Nephron (organoid): ENCODE measurements at regions not wholly inside any gene's neighbourhood (a gene's known extent, or its start where the extent isn't known, plus 50 kb on each side); places are given as distances from the start of the nearest gene placed in this dataset.

Experiments
- H3K27ac Mint-ChIP-seq, 3 experiments: 2 replicates each; pipeline ENCODE4 v1.8.0; 2020; ENCODE audit warnings: mixed read lengths in 3 of 3, mild to moderate bottlenecking in 2 of 3, moderate library complexity in 1 of 3
- H3K27me3 Mint-ChIP-seq: 2 replicates; pipeline ENCODE4 v1.8.0; 2021; ENCODE audit warnings: low read depth, mild to moderate bottlenecking, moderate library complexity, mixed read lengths
- H3K36me3 Mint-ChIP-seq: 2 replicates; pipeline ENCODE4 v1.8.0; 2020; ENCODE audit warnings: low read depth, mixed read lengths
- H3K4me1 Mint-ChIP-seq: 2 replicates; pipeline ENCODE4 v1.8.0; 2020; ENCODE audit warnings: mixed read lengths
- H3K4me3 Mint-ChIP-seq, 3 experiments: 2 replicates each; pipeline ENCODE4 v1.8.0; 2020; ENCODE audit warnings: mild to moderate bottlenecking in 3 of 3, mixed read lengths in 3 of 3, moderate library complexity in 2 of 3
- H3K9me3 Mint-ChIP-seq: 2 replicates; pipeline ENCODE4 v1.8.0; 2020; ENCODE audit warnings: mixed read lengths
- CTCF ChIP-seq, 3 experiments: fragments of 200-600 bp; sonication (generic); IDR thresholded peaks; one replicate each; pipeline ENCODE4 v1.5.0; 2021; ENCODE audit warnings: antibody characterized with exemption in 3 of 3; ENCODE audit not compliant: unreplicated experiment in 3 of 3

GRCh38 chr4:173866322-173867026, 336.4 kb upstream of the HAND2 start:
- H3K4me1 Mint-ChIP-seq = no peaks in the 10 kb centered on the region
- TF ChIP-seq CTCF (IDR thresholded peaks at IDR 0.05; ENCODE audit: unreplicated experiment in 3 of 3) = no peak
- peaks cover 15% of the 10 kb centered on the region for H3K9me3 Mint-ChIP-seq
- H3K4me3 Mint-ChIP-seq = no peak overlapping the region
- peaks cover 3% of the 10 kb centered on the region for H3K36me3 Mint-ChIP-seq
- no peak overlapping the region for H3K27ac Mint-ChIP-seq
- no peaks in the 10 kb centered on the region for H3K27me3 Mint-ChIP-seq

- Mint-ChIP-seq H3K27ac (no peak overlapping the region), H3K36me3 (peaks cover 3% of the 10 kb centered on the region), H3K27me3 (no peaks in the 10 kb centered on the region), H3K4me3 (no peak overlapping the region), H3K4me1 (no peaks in the 10 kb centered on the region), H3K9me3 (peaks cover 22% of the 10 kb centered on the region)
- TF ChIP-seq CTCF (IDR thresholded peaks at IDR 0.05; ENCODE audit: unreplicated experiment in 3 of 3) = no peak
Measured at GRCh38 chr4:173862754-173863153, 332.7 kb upstream of the HAND2 start.

- no peak overlapping the region for H3K4me3 Mint-ChIP-seq
- H3K27ac Mint-ChIP-seq = no peak overlapping the region
- H3K9me3 Mint-ChIP-seq = peaks cover 22% of the 10 kb centered on the region
- no peaks in the 10 kb centered on the region for H3K27me3 Mint-ChIP-seq
- no peak for TF ChIP-seq CTCF (IDR thresholded peaks at IDR 0.05; ENCODE audit: unreplicated experiment in 3 of 3)
- peaks cover 3% of the 10 kb centered on the region for H3K36me3 Mint-ChIP-seq
- H3K4me1 Mint-ChIP-seq = no peaks in the 10 kb centered on the region
Measured at GRCh38 chr4:173860094-173860493, 330.1 kb upstream of the HAND2 start.

GRCh38 chr4:173859091-173859713, 329.2 kb upstream of the HAND2 start:
- Mint-ChIP-seq H3K4me1 (no peaks in the 10 kb centered on the region), H3K27me3 (no peaks in the 10 kb centered on the region), H3K4me3 (no peak overlapping the region), H3K27ac (no peak overlapping the region), H3K36me3 (no peaks in the 10 kb centered on the region), H3K9me3 (peaks cover 15% of the 10 kb centered on the region)
- TF ChIP-seq CTCF (IDR thresholded peaks at IDR 0.05; ENCODE audit: unreplicated experiment in 3 of 3) = no peak

- H3K27me3 Mint-ChIP-seq = no peaks in the 10 kb centered on the region
- H3K4me3 Mint-ChIP-seq = no peak overlapping the region
- H3K9me3 Mint-ChIP-seq = peaks cover 15% of the 10 kb centered on the region
- H3K4me1 Mint-ChIP-seq = no peaks in the 10 kb centered on the region
- no peaks in the 10 kb centered on the region for H3K36me3 Mint-ChIP-seq
- H3K27ac Mint-ChIP-seq = no peak overlapping the region
- no peak for TF ChIP-seq CTCF (IDR thresholded peaks at IDR 0.05; ENCODE audit: unreplicated experiment in 3 of 3)
Measured at GRCh38 chr4:173858471-173858870, 328.4 kb upstream of the HAND2 start.

GRCh38 chr4:173857828-173858227, 327.8 kb upstream of the HAND2 start:
- no peaks in the 10 kb centered on the region for H3K4me1 Mint-ChIP-seq
- H3K4me3 Mint-ChIP-seq = no peak overlapping the region
- H3K27ac Mint-ChIP-seq = no peak overlapping the region
- no peak for TF ChIP-seq CTCF (IDR thresholded peaks at IDR 0.05; ENCODE audit: unreplicated experiment in 3 of 3)
- H3K27me3 Mint-ChIP-seq = no peaks in the 10 kb centered on the region
- peaks cover 9% of the 10 kb centered on the region for H3K9me3 Mint-ChIP-seq
- H3K36me3 Mint-ChIP-seq = no peaks in the 10 kb centered on the region
